ENCODE measurements at regions not wholly inside any gene's neighbourhood (a gene's known extent, or its start where the extent isn't known, plus 50 kb on each side); places are given as distances from the start of the nearest gene placed in this dataset.

DNA sequence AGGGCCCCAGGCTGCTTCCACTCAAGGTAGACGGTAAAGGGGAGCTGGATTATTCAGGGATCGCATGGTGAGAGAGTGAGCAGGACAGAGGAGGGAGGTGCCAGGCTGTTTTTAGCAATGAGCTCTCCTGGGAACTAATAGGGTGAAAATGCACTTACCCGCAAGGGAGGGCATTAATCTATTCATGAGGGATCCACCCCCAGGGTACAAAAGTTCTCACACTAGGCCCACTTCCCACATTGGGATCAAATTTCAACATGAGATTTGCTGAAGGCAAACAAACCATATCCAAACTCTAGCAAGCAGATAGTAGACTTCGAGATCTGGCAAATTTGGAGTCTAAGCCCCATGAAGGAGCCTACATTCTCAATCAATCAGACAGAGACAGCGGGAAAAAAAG, 408.6 kb downstream of the RNF144B start:
- DNase-seq: no peak
- TF ChIP-seq GATA1 (IDR thresholded peaks at IDR 0.05; ENCODE audit: low read depth, low read length) (no peak), POLR2A (IDR thresholded peaks at IDR 0.05; ENCODE audit: low read length) (no peak)

DNA sequence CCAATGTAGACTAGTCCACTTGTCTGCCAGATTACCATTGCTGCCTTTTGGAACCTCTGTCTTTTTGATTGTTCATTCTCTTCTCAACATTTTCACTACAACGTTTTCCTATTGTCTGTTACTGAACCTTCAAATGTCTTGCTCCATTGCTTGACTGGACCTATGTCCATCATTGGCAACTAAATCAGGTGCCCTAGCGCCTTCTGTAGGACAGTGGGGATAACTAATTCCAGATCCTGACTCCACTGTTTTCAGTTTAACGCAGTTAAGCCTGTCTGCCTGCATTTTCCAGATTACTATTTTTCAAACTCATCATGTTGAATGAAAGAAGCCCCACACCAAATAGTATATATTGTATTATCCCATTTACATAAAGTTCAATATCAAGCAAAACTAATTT, 433.6 kb downstream of the RNF144B start:
- no peak for DNase-seq
- TF ChIP-seq POLR2A (IDR thresholded peaks at IDR 0.05; ENCODE audit: low read length) (no peak), GATA1 (IDR thresholded peaks at IDR 0.05; ENCODE audit: low read depth, low read length) (no peak)

DNA sequence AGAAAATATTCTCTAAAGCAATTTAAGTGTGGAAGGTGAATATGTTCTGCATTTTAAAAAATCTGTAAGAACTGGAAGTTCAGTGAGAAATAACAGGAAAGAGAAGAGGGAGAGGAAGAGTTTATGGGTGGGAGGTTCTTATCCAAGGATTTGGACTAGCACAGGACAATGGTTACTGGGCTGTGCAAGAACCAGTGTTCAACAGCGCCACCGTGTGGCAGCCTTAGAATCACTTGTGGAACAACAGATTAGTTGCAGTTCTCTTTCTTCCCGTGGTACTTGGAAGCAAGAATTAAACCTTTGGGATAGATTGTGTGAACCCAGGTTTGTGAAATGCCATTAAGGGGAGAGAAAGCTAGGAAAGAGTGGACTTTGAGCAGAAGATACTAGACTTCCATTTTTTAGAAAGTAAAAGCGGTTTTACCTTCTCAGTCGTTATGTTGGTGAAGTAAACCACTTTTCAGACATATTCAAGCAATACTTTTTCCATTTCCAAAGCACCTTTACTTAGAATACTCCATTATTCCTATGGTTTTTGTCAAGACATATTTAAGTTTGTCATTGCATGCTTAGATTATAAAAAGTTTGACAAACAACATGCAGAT, 436.7 kb downstream of the RNF144B start:
- TF ChIP-seq POLR2A (IDR thresholded peaks at IDR 0.05; ENCODE audit: low read length) (no peak), GATA1 (IDR thresholded peaks at IDR 0.05; ENCODE audit: low read depth, low read length) (no peak)
- peak; percentile 63 to 72 for DNase-seq

DNA sequence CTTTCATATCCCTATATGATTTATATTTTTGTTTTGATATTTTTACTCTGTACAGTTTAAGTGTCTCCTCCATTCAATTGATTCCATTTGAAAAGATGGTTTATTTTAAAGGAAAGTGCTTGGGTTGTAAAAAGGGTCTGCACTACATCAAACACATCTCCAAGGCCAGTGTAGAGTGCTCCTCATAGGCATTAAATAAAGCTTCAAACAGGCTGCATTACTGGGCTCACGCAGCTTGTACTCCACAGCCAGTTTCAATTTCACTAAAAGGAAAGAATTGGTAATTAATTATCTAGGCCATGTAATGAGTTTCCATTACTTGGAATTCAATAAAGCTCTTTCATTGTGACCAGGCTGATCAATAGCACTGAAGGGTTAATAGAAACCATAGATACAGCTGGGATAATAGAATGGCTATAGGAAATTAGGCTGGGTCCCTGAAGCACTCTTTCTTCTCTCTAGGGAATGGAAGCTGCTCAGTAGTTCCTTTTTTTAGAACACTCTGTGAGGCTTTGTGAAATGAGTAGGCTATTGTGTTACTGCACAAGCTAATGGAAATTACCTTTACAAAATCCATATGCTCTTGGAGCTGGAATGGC, 442.2 kb downstream of the RNF144B start:
- TF ChIP-seq GATA1 (IDR thresholded peaks at IDR 0.05; ENCODE audit: low read depth, low read length) (no peak), POLR2A (IDR thresholded peaks at IDR 0.05; ENCODE audit: low read length) (no peak)
- no peak for DNase-seq

DNA sequence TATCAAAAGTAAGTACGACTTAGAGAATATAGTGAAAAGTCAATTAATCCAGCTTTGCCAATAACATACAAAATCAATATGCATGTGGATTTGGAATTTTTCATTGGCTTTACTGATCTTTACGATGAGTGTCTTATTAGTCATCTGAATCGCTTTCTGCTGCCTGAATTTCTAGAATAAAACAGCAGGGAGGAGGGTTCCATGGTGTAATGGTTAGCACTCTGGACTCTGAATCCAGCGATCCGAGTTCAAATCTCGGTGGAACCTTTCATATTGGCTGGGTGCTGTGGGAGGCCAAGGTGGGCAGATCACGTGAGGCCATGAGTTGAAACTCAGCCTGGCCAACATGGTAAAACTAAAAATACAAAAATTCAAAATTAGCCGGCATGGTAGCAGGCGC, 448.8 kb downstream of the RNF144B start:
- TF ChIP-seq POLR2A (IDR thresholded peaks at IDR 0.05; ENCODE audit: low read length): no peak
- no peak for DNase-seq

DNA sequence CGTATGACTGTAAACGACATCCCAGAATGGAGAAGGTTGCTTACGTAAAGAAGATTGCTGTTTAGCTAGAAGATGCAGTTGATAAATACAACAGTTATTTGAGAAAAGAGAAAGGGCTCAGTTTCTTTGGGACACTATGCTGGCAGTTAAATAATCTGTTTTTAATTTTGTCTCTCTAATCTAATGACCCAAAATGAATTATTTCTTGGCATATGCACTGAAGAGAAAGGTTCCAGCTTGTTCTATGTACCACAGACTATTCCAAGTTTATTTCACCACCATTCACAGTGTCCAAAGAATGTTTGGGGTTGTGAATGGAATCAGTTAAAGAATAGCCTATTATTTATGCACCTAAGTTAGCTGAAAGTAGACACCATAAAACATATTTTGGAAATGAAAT, 449.9 kb downstream of the RNF144B start:
- TF ChIP-seq GATA1 (IDR thresholded peaks at IDR 0.05; ENCODE audit: low read depth, low read length) (no peak), POLR2A (IDR thresholded peaks at IDR 0.05; ENCODE audit: low read length) (no peak)

DNA sequence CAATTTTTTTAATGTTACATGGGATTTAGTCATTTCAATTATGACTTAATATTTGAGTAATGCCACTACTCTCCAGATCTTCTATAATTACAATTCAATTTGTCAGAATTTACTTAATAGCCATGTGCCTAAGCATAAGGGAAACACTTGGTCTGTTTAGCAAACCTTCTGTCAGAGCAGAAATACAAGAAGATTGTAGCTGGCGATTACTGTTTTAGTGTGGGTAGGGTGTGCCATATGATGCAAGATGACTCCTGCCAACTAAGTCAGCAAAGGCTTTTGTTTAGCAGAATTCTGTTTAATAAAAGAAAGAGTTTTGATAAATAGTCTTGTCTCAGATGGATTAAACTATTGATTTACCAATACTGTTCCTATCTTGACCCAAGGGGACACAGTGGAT, 455.4 kb downstream of the RNF144B start:
- TF ChIP-seq POLR2A (IDR thresholded peaks at IDR 0.05; ENCODE audit: low read length) (no peak), GATA1 (IDR thresholded peaks at IDR 0.05; ENCODE audit: low read depth, low read length) (no peak)
- DNase-seq: no peak

More for the DNA sequence above, 449.9 kb downstream of the RNF144B start:
- DNase-seq: no peak

DNA sequence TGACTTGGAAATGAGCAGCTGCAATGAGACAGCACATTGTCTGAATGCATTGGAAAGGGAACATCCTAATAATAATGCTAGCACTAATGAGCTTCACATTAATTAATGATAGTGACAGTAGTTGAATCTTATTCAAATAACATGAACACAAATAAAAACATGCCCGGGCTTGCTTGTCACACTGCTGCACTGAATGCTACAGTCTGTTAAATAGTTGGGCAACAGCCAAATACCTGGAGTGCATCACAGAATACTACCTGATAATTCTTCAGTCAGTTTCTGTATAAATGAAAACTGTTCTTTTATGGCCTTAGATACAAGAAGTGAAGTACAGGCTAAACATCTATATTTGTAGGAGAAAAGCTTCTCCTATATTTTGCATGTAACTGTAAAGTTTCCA, 458.7 kb downstream of the RNF144B start:
- TF ChIP-seq POLR2A (IDR thresholded peaks at IDR 0.05; ENCODE audit: low read length): no peak
- TF ChIP-seq GATA1 (IDR thresholded peaks at IDR 0.05; ENCODE audit: low read depth, low read length): no peak
- no peak for DNase-seq

DNA sequence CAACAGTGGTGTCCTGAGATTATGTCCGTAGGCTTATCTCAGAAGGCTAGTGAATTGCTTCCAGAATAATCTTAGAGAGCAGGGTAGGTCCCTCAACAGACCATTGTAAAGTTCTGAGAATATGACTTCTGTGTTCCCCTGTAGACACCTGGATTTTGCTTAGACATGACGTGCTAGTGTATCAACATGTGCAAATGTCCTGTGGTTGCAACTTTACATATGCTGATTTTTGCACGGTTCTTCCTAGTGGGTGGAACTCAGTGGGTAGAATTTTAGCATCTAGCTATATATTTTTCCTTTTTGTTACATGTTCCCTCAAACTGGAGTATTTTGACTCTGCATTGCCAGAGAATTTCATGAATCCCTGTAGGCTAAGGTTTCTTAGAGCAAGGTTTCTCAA, 459.2 kb downstream of the RNF144B start:
- no peak for TF ChIP-seq POLR2A (IDR thresholded peaks at IDR 0.05; ENCODE audit: low read length)
- TF ChIP-seq GATA1 (IDR thresholded peaks at IDR 0.05; ENCODE audit: low read depth, low read length): no peak
- DNase-seq: no peak

DNA sequence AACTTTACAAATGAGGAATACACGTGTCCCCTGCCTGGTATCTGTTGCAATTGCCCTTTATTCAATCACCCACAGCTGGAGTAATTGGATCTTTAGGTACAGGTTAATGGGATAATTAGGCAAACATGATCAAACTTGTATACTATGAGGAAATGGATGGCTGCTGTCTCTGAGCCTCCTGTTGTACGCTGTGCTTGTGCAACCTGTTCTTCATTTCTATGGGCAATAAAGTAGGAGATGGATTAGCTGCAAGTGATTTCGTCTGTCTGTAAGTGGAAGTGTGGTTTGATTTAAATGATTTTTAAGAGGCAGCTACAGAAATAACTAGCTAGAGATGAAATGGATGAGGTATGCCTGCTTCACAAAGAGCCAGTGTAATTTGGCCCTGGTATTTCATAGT, 474.1 kb downstream of the RNF144B start:
- no peak for DNase-seq
- no peak for TF ChIP-seq POLR2A (IDR thresholded peaks at IDR 0.05; ENCODE audit: low read length)
- TF ChIP-seq GATA1 (IDR thresholded peaks at IDR 0.05; ENCODE audit: low read depth, low read length): no peak

DNA sequence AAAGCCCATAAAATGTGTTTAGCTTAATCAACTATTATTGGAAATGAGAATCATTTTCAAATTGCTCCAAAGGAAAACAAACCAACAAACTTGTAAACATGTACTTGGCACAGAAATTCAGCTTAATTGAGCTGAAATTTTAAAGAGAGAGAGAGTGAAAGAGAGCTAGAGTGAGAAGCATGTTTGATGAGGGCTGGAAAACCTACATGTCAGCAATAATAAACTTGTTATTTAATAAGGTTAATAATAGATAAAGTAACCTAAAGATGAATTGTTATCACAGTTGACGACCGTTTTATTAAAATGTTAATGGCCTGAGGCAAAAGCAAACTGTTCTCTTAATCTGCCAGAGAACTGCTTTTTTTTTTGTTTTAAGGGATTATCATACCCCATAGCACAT, 496.1 kb downstream of the RNF144B start:
- TF ChIP-seq POLR2A (IDR thresholded peaks at IDR 0.05; ENCODE audit: low read length) (no peak), GATA1 (IDR thresholded peaks at IDR 0.05; ENCODE audit: low read depth, low read length) (no peak)
- DNase-seq: no peak

DNA sequence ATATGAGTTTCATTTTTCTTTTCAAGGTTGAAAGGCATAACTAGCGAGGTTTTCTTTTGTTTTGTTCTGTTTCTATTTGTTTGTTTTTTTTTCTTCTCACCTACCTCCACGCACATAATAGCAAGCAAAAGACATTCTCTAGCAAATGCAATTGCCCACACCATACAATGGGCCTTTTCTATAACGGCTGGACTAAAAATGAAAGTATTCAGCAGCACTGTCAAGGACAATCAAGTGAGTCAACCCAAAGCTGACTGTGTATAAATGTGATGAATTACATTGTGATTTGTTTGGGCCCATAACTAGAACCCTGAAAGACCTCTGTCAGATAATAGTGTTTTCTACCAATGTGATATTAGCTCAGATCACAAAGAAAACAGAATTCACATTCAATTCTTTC, 496.7 kb downstream of the RNF144B start:
- TF ChIP-seq GATA1 (IDR thresholded peaks at IDR 0.05; ENCODE audit: low read depth, low read length): no peak
- DNase-seq: no peak

DNA sequence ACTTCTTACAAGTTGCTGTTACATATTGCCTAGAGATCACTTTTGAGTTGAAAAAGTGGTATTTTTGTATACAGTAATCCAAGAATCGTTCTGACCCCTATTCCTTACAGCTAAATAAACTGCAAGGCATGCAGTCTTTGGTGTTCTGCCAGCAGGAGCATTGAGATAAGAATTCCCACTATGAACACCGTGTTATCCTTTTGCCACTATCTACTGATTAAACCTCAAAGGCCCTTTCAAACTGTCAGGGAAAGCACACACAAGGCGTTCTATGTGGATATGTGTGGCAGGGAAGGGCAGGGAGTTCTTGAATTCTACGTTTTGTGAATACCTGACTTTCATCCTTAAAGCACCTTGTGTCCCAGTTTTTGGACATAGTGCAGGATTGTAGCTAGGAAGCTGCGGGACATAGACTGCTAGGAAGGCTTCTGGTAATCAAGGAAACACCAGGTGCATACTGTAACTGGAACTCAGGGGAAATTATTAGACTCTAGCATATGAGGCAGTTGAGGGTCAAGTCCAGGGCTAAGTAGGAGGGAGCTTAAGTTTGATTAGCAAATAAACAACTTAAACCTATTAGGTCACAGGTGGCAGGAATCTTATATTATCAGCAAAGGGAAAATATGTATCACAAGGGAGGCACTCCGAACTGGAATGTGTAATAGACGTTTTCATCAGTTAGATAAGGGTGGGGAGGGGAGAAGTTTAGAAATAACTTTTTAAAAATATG, 506.6 kb downstream of the RNF144B start:
- no peak for TF ChIP-seq GATA1 (IDR thresholded peaks at IDR 0.05; ENCODE audit: low read depth, low read length)
- no peak for DNase-seq

DNA sequence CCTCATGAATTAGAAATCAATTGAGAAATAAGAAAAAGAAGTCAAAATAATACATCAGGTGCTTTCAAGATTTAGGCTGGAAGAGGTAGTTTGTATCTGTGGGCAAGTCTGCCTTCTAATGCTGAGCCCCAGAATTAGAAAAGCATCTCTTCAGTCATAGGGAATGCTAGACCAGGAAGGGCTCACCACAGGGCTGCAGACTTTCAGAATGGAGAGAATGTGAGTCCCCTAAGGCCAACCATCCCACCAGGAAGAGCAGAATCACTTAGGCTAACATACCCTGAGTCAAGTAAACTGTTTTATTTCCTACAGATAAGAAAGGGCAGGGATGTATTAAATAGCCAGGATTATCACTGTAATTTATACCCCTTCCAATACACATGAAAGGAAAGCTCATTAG, 510.2 kb downstream of the RNF144B start:
- TF ChIP-seq POLR2A (IDR thresholded peaks at IDR 0.05; ENCODE audit: low read length): no peak
- TF ChIP-seq GATA1 (IDR thresholded peaks at IDR 0.05; ENCODE audit: low read depth, low read length): no peak
- DNase-seq: no peak

DNA sequence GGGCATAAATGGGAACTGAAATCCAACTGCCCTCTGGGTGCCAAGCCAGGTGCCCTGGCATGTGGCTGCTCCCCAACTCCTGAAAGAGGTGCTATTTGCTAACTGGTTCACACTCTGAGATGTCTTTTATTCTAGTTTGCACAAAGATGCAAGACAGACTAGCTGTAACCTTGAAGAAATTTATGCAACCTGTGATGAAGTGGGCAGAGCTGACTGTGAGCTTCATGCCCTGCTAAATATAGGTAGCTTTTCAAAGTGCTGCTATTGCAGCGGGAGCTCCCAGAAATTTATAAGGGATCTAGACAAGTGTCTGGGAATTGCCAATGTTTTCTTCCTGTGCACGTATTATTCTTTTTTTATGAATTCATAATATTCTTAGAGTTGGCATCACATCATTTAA, 517.5 kb downstream of the RNF144B start:
- no peak for DNase-seq
- no peak for TF ChIP-seq POLR2A (IDR thresholded peaks at IDR 0.05; ENCODE audit: low read length)
- no peak for TF ChIP-seq GATA1 (IDR thresholded peaks at IDR 0.05; ENCODE audit: low read depth, low read length)
